ENCODE measurements at regions not wholly inside any gene's neighbourhood (a gene's known extent, or its start where the extent isn't known, plus 50 kb on each side); places are given as distances from the start of the nearest gene placed in this dataset.
A peak's percentile ranks its signal among the peaks of the same experiment; 100 is the strongest.

DNA sequence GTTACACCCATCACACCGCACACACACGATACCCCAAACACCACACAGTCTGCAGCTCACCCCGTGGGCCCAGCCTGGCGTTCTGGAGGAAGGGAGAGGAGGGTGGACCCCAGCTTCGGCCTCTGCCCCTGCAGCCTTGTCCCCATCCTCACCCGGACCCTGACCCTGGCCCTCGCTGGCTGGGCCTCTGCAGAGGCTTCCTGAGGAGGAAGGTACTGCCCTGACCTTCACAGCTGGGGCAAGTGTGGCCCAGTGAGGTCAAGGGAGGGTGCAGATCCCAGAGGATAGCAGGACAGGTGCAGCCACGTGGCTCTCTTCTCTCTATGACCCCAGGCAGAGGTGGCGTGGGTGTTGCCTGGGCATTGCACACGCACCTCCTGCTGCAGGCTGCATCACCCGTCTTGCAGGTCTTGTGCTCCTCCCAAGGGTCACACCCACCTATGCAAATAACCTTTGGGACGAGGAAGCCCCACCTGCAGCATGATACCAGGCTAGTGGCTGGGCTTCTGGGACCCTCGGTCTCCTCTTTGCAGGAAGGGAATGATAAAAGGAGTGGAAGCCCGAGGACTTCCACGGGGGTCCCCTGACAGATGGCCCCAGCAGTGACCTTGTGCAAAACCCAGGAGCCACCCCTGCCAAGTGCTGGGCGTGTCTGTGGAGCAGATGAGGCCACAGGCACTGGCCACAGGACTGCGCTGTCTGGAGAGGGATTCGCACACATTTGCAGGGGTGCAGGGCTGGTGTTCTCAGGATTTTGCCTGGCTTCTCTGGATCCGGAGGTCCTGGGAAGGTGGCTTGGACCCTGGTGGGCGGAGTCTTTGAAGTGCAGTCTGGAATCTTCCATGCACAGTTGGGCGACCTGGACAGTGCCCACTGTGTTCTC lies 1241.5 kb downstream of the BRD1 start:
- no peak for DNase-seq

DNA sequence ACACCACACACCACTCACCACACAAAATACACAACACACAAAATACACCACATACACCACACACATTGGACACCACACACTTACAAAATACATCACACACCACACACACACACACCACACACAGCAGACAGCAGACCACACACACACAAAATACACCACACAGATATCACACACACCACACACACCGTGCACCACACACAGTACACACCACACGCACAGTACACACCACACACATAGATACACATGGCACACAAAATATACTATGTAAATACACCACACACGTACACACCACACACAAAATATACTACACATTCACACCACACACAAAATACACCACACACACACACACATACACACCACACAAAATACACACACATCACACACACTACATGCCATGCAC lies 1243.5 kb downstream of the BRD1 start:
- no peak for DNase-seq

DNA sequence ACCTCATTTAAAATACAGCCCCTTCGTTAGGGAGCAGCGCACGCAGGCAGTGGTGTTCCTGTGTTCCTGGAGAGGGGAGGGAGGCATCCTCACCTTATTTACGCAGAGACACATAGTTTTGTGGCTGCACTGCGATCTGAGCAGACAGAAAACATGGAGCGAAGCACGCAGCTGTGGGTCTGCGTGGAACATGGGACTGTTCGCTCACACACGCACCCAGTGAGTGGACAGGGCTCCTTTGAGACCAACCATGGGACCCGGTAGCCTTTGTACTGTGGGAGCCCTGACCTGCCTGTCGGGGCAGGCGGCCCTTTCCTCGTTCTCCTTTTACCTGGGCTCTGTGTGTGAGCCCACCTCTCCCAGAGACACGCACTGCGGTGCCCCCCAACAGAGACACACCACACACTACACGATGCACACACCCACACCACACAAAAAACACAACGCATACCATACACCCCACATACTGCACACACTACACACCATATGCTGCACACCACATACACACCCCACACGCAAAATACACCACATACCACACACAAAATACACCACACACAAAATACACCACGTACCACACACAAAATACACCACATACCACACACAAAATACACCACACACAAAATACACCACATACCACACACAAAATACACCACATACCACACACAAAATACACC lies 1245.7 kb downstream of the BRD1 start:
- no peak for DNase-seq

DNA sequence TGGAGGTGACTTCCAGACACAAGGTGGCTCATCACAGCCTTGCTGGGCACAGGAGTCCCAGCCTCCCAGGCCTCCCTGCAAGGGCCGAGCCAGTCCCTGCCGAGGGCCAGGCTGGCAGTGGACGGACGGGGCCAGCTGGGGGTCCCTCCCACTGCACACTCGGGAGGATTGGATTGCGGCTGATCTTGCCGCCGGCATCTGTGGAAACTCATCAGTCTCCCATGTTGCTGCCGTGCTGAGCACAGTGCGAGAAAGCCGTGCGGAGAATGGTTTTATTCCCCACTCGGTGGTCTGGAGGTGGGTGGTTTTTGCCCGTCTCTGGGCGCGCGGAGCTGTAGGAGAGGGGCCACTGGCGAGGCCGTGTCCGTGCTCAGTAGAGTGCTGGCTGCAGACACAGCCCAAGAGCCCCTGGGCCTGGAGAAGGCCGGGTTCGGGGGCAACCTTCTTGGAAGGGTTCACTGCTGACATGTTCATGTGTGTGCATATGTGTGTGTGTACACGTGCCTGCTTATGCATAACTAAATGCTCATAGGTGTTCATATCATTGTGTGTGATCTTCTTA lies 1246.4 kb downstream of the BRD1 start:
- DNase-seq: no peak

DNA sequence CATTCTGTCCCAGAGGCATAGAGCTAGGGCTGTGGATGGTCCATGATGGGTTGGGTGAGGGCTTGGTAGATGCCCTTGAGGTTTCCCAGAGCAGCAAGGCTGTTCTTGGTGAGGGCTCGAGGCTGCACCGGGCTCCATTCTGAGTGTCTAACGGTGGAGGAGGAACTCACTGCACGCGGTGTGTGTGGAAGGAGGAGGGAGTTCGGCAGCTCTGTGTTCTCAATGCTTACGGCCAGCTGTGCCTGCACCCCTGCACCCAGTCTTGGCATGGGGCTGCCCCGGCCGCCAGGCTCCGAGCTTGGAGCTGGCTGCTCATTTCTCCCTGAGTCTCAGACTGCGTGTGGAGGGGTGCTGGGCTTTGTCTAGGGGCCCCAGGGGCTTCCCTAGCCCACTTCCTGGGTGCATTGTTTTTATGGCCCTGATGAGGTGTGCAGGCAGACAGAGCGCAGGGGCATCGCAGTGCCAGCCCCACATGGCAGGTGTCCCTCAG lies 1247.1 kb downstream of the BRD1 start:
- DNase-seq: no peak

DNA sequence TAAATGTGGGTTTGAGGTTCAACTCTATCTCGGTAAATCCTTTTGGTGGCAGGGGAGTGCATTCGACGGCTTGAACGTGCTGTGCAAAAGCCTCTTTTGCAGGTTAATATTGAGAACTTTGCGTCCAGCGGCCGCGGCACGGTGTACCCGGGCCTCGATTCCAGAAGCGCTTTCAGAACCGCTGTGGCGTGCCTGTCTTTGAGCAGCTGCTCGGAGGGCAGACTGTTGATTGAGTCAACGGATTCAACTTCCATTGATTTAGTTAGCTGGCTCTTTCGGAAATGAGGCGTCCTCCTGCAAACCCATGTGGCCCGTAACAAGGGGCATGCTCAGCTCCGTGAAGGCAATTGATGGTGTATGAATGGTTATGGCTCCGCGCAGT lies 1247.8 kb downstream of the BRD1 start:
- no peak for DNase-seq

DNA sequence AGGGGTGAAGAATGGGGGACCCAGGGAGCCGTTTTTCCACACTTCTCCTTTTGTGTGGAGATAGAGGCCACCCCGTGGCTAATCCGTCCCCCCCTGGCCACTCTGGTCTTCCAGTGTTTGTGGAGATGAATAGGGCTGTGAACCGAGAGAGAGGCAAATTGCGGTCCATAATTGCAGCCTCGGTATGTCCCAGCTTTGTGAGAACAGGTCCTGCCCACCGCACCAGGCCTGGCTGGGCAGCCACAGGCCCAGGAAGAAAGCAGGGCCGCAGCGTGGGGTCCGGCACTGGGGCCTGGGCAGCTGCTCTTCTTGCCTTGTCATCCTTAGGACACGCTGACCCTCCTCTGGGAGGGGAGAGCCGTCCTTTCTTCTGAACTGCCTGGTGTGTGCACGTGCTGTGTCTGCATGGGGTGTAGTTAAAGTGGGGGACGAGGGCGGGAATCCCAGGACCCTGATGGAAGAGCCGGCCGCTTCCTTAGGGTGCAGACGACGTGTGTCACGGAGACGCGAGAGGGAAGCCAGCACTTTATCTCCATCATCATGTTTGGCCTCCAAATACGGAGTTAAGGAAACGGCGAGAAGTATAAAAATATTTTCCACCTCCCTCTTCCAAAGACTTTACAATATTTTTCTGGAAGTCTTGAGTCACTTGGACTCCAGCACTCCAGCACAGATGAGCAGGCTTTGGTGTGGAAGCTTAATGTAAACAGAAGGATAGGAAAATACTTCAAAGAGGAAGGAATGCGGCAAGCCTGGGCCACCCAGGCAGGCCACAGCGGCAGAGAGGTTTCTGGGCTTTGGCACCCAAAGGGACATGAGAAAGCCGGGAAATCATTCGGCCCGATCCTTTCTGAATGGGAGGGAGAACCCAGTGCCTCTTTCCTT lies 1248.4 kb downstream of the BRD1 start:
- no peak for DNase-seq

DNA sequence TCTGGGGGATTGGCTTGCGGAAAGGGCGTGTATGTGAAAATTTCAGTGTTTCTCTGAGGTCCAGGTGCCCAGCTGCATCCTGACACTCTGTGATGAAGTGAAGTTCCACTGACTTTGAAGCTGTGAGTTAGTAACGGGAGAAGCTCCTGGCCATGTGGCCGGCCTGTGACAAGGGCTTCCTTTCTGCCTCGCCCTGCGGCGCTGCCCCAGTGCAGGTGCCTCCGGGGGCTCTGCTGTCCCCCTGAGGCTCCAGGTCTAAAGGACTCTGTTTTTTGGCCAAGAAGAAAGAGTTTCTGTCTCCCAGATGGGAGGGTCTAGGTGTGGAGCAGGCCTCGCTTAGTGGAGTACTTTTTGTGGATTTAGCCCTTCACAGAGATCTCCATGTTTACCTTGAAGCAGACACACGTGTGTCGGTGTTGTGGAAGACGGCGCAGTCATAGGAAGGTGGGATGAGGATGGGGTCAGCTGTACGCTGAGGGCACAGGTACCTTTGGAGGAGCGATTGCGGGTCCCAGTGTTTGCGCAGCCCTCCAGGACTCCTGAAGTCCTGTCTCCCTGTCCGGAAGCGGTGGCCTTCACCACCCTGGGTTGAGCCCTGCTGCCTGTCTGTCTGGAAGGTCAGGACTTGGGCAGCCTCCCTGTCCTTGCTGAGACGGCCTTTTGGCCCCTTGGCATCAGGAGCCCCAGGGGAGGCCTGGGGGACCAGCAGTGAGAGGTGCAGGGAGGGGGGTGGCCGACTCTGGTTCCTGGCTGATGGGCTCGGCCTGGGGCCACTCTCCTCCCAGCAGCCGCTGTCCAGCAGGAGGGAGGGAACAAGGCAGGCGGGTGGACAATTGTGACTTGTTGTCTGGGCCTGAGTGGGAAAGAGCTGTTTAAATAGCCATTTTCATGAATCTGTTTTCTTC lies 1249.3 kb downstream of the BRD1 start:
- no peak for DNase-seq

DNA sequence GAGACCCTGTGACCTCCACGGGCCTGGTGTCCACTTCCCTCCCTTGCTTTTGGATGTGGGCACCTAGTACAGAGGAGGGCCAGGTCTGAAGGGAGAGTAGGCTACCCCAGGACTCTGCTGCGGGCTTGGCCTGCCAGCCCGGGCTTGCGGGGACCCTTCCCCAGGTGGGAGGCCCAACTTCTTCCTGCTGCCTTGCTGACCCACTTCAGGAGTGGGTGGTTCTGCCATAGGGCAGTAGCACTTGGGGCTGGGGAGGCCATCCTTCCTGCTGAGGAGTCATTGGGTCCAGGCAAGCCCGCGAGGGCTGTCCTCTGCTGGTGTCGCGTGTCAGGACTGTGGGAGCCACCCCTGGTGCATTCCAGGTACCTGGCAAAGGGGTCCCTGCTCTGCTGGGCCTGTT lies 1250.0 kb downstream of the BRD1 start:
- no peak for DNase-seq

DNA sequence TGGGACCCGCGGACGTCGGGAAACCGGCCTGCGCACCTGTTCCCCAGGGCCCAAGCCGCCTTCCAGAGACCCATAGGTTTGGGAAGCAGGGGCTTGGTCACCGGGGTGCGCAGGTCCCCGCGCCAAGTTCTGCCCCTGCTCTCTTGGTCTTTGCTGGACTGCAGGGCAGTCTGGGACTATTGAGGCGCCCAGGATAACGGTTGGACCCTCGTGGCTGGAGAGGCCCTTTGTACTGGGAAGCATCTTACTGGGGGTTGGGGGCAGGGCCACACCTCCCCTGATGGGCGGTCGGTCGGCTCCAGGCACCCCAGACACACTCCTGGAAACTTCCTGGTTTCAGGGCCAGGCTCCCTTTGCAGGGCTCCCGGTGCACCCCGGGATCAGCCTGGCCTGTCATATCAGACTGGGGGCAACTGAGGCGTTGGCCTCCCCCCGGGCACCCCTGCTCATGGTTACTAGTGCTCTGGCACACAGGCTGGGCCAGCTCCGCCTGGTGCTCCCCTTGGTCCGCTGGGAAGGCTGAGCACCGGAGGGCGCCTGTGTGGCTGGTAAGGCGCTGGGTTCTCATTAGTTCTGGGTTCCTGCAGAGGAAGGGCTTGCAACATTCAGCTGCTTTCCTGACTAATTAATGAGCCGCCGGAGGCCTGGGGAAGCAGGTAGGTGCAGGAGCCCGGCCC lies 1250.5 kb downstream of the BRD1 start:
- DNase-seq: no peak

DNA sequence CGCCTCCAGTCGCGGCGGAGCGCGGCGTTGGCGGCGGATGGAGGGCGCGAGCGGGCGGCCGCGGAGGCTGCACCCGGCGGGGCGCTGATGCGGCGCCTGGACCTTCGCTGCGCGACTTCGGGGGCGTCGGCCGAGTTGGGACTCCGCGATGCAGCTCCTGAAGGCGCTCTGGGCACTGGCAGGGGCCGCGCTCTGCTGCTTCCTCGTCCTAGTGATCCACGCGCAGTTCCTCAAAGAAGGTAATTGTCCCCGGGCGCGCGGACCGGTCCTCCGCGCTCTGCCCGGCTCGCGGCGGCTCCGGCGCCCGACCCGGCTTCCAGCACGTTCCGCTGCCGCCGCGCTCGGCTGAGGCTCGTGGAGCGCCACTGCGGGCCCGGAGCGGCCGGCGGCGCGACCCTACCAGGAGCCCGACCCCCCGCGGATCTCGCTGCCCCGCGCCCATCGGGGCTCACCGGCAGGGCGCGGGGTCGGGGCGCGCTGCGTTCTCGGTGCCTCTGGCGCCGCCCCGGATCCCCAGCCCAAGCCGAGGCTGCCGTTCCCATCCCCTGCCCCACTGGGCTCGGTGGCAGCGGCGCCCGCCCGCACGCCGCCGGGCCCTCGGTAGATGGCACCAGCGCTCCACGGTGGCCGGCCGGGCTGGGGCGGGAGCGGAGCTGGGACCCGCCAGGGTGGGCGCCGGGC lies 1251.2 kb downstream of the BRD1 start:
- peak; percentile 30 for DNase-seq

DNA sequence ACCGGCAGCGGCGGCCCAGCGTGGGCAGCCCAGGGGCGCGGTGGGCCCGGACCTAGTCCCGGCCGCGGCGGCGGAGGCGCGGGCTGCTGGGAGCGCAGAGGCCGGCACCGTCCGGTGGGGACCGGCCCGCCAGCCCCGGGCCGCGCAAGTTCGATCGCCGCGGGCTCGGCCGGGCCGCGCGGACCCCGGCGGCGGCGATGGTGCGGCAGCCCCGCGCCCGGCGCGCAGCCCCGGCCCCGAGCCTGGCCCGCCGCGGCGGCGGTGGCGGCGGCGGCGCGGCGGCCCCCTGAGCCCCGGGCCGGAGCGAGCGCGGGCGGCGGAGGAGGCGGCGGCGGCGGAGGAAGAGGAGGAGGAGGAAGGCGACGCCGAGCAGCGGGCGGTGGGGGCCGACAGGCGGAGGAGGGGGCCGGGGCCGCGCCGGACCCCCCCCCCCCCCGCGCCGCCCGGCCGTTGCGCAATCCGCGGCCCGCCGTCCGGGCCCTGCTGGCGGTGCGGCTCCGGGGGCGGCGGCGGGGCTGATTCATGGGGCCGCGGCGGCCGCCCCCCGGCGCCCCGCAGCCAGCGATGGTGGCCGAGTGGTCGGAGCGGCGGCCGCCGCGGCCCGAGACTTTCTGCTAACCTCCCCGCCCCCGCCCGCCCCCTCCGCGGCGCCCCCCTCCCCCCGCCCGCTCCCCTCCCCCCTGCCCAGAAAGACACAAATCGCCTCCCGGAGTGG lies 1251.9 kb downstream of the BRD1 start:
- no peak for DNase-seq

DNA sequence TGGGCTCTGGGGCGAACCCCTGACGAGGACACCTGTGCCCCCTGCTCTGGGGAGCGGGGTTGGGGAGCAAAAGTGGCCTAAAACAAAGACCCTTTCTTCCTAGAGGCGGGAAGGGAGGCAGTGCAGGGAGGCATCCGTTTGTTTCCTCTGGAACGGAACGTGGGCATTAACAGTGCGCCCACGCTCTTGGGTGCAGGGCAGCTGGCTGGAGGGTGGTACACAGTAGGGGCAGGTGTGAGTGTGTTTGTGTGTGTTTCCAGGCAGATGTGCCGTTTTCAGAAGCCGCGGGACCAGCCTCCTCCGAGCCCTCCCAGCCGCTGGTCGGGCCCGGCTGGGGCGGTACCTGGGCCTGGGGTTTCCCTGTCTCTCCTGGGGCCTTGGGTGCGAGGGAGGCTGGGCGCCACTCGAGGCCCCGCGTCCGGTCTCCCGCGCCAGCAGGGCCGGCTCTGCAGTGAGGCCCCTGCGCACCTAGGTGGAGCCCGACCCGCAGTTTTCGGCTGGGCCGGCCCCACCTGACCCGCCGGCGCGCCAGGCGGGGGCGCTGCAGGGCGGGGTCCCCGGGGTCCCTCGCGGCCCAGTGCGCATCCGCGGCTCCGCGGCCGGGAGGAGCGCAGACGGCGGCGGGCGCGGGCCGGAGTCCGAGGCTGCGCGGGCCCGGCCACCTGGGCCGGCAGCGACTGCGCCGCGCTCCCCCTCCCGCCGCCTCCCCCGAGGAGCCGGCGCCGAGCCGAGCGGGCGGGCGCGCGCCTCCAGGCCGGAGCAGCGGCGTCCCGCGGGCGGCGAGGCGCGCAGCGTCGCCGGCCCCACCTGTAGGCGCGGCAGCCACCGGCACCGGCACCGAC lies 1252.7 kb downstream of the BRD1 start:
- peak; percentile 56 for DNase-seq

DNA sequence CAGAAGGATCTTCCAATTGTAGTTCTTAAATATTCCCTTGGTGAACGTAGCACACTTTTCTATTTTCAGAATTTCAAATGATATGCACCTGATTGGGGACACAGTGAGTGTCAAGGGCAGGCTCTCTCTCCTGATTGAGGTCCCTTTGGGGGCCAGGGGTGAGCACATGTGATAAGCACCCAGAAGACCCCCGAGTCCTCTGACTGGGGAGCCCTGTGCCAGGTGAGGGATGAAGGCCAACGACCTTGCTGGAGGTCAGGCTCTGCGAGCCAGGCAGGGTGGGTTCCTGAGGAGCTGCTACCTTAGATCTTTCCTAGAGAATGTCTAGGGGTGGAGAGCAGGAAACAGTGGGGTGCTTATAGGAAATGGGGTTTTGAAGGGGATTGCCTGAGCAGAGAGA lies 1253.9 kb downstream of the BRD1 start:
- DNase-seq: no peak

DNA sequence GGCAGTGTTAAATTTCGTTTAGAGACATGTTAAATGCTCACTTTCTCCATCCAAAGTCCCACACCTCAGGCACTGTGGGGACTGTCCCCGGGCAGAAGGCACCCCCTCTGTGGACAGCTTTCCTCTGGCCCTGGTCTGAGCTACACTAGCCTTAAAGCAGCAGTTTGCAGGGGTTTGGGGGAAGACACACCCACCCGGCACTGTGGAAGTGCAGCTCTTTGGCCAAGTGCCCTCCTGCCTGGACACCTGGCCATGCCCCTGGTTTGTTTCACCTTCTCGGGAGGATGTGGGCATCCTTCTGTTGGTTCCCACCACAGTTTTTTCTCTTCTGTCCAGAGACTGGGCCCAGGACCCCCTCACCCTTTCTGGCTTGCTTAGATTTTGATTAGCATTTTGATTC lies 1254.7 kb downstream of the BRD1 start:
- no peak for DNase-seq

DNA sequence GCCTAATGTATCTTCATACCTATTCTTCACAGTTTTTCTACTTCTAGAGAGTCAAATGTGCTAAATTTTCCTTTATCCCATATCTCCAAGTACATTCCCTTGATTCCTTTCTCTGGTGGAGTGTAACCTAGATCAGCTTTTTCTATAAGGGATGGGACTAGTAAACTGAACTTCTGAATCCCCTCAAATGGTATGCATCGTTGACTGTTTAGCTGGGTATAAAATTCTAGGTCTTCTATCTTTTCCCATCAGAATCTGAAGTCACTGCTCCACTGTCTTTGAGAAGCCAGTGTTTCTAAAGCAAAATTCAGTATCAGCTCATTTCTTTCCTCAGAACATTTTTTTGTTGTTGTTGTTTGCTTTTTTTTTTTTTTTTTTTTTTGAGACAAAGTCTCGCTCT lies 1256.8 kb downstream of the BRD1 start:
- DNase-seq: no peak

DNA sequence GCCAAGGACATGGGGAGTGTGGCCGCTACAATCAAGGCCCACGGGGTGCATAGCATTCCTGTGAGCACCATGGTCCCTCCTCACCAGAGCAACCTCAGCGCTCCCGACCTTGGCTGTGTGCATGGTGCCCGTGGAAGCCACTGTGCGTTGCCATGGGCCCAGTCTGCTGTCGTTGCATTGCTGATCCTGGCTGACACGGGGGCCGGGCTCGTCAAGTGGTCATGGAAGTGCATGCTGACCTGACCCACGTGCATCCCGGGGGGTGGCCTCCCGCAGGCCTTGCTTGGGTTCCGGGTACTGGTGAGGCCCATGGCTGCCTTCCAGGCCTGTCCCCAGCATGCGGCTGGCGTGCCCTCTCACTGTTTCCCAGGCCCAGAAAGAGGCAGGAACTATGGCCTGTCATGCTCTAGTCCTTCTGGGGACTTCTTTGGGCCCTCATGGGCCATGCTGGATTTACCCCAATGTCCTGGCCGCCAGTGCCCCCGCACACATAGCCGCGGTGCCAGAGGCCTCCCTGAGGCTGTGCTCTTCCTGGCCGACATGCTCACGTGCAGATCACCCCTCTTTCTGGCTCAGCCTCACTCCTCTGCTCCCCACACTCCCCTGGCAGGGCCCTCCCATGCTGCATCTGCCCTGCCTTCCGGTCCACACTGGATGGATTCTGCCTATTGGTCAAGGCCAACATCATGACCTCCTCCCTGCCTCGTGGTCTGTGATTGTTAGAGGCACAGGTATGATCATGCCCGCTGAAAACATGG lies 1258.0 kb downstream of the BRD1 start:
- DNase-seq: no peak

DNA sequence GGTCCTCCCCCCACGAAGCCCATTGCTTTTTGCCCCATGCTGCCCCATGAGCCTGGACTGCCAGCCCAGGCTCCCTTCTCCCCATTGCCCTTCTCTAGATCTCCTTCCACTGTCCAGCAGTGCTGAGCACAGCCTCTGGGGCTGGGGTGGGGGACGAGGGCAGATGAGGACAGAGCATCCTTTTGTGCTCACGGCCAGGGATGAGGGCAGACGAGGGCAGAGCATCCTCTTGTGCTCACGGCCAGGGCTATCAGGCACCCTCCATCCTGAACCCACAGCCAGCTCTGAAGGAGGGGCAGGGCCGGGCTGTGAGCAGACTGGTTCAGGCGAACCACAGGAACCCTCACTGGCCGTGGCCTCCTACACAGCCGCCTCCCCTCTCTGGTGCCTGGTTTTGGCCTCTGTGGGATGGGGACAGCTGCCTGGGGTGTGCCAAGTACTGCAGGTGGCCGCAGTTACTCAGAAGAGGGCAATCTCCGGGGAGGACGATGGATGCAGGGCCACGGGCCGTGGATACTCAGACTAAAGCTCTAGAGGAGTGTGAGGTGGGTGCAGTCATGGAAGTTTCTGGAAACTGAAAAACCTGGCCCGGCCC lies 1258.8 kb downstream of the BRD1 start:
- no peak for DNase-seq
